ENCODE measurements at regions not wholly inside any gene's neighbourhood (a gene's known extent, or its start where the extent isn't known, plus 50 kb on each side); places are given as distances from the start of the nearest gene placed in this dataset.

GRCh38 chr13:60701895-60702294 lies 304.9 kb downstream of the TDRD3 start:
- no peak for DNase-seq (ENCODE audit: low read depth, low spot score)
- no peak overlapping the region for H3K4me3 ChIP-seq (ENCODE audit: low read depth, low read length)
- ChIA-PET POLR2A (no interaction called here), CTCF (no interaction called here)
- TF ChIP-seq, protein P1, sequence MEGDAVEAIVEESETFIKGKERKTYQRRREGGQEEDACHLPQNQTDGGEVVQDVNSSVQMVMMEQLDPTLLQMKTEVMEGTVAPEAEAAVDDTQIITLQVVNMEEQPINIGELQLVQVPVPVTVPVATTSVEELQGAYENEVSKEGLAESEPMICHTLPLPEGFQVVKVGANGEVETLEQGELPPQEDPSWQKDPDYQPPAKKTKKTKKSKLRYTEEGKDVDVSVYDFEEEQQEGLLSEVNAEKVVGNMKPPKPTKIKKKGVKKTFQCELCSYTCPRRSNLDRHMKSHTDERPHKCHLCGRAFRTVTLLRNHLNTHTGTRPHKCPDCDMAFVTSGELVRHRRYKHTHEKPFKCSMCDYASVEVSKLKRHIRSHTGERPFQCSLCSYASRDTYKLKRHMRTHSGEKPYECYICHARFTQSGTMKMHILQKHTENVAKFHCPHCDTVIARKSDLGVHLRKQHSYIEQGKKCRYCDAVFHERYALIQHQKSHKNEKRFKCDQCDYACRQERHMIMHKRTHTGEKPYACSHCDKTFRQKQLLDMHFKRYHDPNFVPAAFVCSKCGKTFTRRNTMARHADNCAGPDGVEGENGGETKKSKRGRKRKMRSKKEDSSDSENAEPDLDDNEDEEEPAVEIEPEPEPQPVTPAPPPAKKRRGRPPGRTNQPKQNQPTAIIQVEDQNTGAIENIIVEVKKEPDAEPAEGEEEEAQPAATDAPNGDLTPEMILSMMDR (IDR thresholded peaks at IDR 0.05; ENCODE audit: insufficient read depth, low read length, missing control alignments), result no peak

GRCh38 chr13:60700994-60701393 lies 304.0 kb downstream of the TDRD3 start:
- TF ChIP-seq, protein P1 (IDR thresholded peaks at IDR 0.05; ENCODE audit: insufficient read depth, low read length, missing control alignments), result no peak
- no peak overlapping the region for H3K4me3 ChIP-seq (ENCODE audit: low read depth, low read length)
- ChIA-PET POLR2A (no interaction called here), CTCF (no interaction called here)
- no peak for DNase-seq (ENCODE audit: low read depth, low spot score)

DNA sequence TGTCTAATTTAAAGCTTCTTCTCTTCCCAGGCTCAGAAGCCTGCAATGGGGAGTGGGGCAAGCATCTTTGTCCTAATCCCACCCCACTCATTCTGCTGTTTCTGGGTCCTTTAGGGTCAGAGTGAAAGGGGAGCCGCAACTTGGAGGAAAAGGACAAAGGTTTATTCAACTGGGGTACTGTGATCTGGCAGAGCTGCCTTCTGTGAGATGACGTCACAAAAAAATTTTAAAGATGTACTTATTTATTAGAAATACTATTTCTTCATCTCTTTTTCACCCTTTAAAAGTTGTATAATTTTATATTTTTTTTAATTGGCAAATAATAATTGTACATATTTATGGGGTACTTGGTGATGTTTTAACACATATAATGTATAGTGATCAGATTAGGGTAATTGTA lies 302.6 kb downstream of the TDRD3 start:
- ChIA-PET CTCF (no interaction called here), POLR2A (no interaction called here)
- no peak for DNase-seq (ENCODE audit: low read depth, low spot score)
- TF ChIP-seq, protein P1 (IDR thresholded peaks at IDR 0.05; ENCODE audit: insufficient read depth, low read length, missing control alignments), result no peak
- no peak overlapping the region for H3K4me3 ChIP-seq (ENCODE audit: low read depth, low read length)

DNA sequence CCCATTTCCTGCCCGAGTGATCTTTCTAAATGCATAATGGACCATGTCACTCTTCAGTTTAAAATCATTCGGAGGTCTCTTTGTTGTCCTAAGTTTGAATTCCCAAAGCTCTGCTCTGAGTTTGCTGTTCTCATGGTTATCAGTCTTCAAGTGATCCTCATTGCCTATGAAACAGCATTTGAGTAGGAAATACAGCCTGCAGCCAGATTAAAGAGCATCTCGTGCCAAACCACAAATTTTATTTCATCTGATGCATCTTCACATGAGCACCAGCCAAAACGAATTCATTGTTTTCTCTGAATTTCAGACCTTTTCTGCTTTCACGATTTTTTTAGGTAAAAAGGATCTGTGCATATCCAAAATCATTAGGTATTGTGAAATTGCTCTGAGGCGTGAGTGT lies 299.6 kb downstream of the TDRD3 start:
- ChIA-PET POLR2A (no interaction called here), CTCF (no interaction called here)
- DNase-seq (ENCODE audit: low read depth, low spot score), result no peak
- H3K4me3 ChIP-seq (ENCODE audit: low read depth, low read length), result no peak overlapping the region
- TF ChIP-seq, protein P1 (IDR thresholded peaks at IDR 0.05; ENCODE audit: insufficient read depth, low read length, missing control alignments), result no peak

- H3K4me3 ChIP-seq (ENCODE audit: low read depth, low read length), result no peak overlapping the region
- DNase-seq (ENCODE audit: low read depth, low spot score), result no peak
- POLR2A ChIA-PET, result no interaction called here
- TF ChIP-seq, protein P1 (IDR thresholded peaks at IDR 0.05; ENCODE audit: insufficient read depth, low read length, missing control alignments), result no peak
- CTCF ChIA-PET, result no interaction called here
These were observed 294.2 kb downstream of the TDRD3 start for GRCh38 chr13:60691268-60691667.

GRCh38 chr13:60690604-60691003 lies 293.6 kb downstream of the TDRD3 start:
- no peak overlapping the region for H3K4me3 ChIP-seq (ENCODE audit: low read depth, low read length)
- ChIA-PET CTCF (no interaction called here), POLR2A (no interaction called here)
- DNase-seq (ENCODE audit: low read depth, low spot score), result no peak
- TF ChIP-seq, protein P1 (IDR thresholded peaks at IDR 0.05; ENCODE audit: insufficient read depth, low read length, missing control alignments), result no peak

Measured in AG04449 (cell line).